NOMO-1 treated with dmso at 0.1 percent for 144 hours (cell line): ENCODE measurements at regions not wholly inside any gene's neighbourhood (a gene's known extent, or its start where the extent isn't known, plus 50 kb on each side); places are given as distances from the start of the nearest gene placed in this dataset.
"Not testable (repeated sequence)": the region's sequence is repeated elsewhere in the genome, so short reads cannot be mapped to it uniquely, and the experiment has no call there.

Experiments
- DNase-seq: peaks from one replicate; lab custom pipeline; 2025; ENCODE audit not compliant: unreplicated experiment; lab: John Stamatoyannopoulos, UW

DNA sequence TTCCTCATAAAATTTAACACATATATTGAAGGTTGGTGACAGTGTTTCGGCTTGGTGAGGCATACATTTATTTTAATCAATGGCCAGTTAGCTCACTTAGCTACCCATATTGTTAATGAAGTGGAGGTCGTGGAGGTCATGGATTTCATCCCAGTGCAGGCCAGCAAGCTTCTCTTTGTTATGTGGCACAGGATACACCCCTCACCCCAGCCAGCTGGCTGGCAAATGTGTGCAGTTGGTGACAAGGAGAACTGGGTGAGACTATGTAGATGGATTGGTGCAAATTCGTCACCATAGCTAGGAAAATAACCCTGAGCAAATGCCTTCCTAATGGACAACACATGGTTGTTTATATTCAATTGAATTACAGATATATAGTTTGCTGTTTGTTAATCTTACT, 50.5 kb upstream of the FOXP2 start:
- no peak for DNase-seq

DNA sequence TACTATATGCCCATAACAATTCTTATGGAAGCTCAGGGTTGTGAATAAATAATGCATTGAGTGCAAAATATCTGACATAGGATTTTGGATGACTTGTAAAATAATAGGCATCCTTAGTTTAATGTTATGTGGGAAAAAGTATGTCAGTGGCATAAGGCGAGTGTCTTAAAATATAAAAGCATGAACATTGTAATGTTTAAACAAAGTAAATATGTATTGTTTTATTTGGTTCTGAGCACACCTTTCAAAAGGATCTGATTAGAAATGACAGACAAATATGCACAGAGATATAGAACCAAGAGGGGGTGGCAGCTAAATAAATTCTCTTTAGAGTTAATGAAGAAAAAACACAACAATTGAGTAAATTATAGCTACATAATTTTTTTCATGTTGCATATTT, 51.3 kb upstream of the FOXP2 start:
- DNase-seq: no peak

DNA sequence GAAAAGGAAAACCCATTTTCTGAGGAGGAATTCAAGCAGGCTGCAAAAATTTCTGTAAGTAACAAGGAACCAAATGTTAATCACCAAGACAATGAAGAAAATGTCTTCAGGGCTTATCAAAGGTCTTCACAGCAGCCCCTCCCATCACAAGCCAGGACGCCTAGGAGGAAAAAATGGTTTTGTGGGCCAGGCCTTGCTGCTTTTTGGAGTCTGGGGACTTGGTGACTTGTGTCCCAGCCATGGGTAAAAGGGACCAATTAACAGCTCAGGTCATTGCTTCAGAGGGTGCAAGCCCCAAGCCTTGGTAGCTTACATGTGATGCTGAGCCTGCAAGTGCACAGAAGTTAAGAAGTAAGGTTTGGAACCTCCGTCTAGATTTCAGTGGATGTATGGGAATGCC, 55.7 kb upstream of the FOXP2 start:
- DNase-seq: no peak

DNA sequence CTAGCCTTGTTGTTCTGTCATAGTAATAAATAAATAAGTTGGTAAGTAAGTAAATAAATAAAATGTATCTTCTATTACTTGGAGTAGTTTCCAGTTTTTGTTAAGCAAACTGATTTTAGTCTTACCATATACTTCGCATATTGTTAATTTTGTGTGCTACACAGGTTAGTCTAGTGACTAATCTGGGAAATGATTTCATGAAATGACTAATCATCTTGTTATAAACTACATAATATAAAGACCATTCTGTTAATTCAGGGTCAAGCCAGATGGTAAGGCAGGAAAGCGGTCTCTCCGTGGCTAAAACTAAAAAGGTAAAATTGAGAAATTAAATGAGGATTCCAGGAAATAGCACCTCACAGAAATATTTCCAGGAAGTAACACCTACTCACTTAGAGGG, 58.5 kb upstream of the FOXP2 start:
- DNase-seq: no peak

DNA sequence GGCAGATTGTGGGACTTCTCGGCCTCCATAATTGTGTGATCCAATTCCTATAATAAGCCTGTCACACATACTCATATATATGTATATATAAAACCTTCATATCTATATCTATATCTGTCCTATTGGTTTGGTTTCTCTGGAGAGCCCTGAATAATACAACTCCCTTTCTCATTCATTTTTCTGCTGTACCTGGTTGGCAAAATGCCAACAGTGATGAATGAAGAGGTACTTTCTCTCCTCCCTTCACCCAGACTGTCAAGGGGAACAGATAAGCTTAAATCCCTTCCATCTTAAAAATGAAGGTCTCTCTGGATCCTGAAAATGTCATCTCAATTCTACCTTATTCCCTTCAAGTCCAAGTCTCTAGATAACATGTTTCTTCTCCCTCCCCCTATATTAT, 60.3 kb upstream of the FOXP2 start:
- DNase-seq: no peak

DNA sequence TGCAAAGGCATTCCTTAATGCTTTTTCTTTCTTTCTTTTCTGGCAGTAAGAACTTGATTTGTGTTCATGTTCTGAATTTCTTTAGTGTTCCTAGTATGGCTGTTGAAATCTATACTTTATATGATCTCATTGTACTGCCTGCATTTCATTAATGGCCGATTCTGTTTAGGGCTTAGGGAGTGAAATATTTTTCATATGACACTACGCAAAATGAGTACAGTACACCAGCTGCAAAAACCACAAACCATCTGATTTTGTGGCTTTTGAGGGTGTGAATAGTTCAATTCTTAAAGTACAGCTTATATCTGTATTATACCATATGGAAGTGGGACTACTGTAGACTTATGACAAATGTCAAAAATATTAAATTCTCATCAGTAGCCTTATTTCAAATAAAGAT, 69.1 kb upstream of the FOXP2 start:
- no peak for DNase-seq

DNA sequence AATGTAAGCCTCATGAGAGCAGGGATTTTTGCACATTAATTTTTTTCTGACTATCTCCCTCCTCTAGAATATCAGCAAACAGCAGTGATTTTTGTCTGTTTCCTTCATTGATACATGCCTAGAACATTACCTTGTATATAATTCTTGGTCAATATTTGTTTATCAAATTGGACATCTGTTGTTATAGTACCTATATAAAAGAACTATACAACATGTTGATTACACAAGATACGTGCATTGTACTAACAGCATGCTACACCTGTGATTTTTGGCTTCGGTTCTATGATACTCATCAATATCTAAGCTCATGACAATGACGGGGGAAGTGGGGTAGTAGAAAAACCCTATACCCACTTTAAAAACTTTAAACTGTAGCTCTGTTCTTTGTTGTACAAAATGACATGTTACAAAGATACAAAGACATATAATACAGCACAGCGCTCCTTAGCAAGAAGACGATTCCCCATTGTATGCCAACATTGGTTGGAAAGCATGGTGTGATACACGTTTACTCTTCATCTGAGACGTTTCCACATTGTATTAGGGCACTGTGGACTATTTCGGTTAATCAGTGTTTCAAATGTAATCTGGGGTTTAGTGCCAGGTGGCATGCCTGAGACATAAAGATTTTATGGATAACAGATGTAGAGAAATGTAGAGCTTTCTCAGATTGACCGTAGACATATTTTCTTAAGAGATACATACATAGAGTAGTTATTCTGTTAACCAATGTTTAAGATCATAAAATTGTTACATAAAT, 70.5 kb upstream of the FOXP2 start:
- no peak for DNase-seq

DNA sequence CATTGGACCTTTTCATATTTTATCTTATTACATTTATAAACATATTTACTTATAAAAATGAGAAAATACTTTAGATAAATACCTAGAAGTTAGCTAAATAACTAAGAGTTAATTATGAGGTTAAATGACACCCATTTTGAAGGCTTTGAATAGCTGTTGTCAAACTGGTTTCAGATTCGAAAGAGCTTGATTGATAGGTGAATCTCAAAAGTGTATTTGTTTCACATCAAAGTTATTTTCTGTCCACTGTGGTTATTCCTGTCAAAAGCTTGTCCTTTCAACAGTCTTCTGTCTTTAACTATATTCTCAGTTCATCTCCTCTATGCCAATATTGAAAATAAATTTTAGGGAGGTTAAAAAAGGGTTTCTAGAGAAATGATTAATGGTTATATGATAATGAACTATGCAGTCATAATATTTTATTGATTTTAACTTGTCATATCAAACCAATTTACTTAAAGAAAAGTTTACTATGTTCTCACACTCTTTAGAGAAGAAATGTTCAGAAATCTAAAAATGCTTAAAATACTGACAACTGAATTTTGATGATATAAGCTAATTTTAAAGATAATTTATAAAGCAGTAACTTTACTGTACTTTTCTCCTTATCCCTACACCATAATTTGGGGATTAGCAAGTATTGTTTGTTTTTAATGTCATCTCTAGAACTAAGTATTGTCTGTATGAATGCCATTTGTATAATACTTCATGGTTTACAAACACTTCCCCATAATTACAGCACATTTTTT, 72.0 kb upstream of the FOXP2 start:
- DNase-seq: no peak

DNA sequence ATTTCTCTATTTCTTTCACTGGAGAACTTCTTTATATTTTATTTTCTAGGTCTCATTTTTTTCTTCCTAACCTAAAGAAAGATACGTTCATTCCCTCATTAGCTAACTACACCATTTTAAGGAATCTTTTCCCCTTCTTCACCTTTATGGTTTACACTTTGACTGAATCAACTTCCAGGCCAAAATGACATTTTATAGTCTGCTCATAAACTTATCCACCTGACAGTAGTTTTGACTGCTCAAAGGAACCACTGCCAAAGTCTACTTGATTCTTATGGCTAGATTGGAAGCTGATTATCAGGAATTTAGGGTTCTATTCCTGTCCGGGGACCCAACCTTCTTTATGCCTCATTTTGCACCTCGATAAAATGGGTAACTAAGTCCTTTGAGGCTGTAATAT, 73.0 kb upstream of the FOXP2 start:
- no peak for DNase-seq

DNA sequence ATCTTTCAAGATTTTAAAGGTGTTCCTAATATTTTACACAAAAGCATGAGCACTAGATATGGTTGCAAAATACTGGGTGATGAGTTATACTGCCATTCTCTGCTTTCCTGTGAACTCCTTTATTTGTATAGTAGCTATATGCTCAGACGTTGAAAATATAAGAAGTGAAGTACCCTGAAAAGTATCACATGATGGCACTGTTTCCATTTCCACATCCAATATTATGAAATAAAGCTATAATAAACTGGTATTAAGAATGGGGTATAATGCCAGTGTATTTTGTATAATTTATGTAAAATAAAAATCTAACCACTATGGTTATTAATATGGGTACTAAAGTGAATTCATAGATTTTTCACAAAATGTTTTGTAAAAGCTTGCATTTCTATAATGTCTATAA, 79.6 kb upstream of the FOXP2 start:
- no peak for DNase-seq

DNA sequence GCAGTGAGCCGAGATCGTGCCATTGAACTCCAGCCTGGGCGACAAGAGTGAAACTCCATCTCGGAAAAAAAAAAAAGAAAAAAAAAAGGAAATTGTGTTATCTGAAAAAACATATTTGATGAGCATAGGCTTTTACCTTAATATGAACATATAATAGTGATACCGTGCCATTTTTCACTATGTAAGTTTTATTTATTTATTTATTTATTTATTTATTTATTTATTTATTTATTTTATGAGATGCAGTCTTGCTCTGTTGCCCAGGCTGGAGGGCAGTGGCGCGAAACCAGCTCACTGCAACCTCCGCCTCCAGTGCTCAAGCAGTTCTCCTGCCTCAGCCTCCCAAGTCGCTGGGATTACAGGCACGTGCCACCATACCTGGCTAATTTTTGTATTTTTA, 85.2 kb upstream of the FOXP2 start:
- DNase-seq: not testable (repeated sequence)

DNA sequence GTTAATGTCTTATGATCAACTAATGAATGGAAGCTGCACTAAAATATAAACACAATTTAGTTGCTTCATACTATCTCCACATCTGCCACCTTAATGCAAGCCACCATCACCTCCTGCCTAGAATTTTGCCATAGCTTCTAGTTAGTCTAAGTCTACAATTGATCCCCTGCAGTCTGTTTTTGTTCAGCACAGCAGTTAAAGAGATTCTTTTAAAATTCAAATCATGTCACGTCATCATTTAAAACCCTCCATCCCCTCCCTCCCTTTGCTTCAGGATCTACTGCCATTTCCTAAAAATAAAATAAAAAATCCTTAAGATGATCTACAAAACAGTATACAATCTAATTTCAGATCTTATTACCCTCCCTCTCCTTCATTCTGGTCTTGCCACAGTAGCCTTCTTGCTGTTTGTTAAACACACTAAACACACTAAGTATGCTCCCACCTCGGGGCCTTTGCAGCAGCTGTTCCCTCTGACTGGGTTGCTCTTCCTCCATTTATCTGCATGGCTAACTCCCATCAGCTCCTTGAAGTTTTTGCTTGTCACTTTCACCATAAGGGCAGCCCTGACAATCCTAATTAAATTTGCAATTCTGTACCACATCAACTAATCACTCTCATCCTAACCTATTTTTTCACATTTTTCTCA, 97.0 kb upstream of the FOXP2 start:
- no peak for DNase-seq

DNA sequence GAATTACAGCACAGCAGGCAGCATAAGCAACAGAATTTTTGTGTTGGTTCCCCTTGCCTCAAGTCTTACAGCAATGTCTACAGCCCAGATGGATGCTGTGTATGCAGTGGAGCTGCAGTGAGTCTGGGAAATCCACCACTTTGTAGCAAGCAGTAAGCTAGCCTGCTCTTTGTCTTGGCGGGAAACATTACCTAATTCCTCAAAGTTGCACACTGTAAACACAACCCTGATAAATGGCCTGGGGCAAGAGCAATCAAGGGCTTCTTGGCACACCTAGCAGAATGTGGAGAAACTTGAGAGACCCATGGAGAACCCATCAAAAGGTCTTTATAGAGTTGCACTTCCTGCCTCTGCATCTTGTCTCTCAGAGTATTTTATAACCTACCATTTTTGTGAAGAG, 102.0 kb upstream of the FOXP2 start:
- no peak for DNase-seq

DNA sequence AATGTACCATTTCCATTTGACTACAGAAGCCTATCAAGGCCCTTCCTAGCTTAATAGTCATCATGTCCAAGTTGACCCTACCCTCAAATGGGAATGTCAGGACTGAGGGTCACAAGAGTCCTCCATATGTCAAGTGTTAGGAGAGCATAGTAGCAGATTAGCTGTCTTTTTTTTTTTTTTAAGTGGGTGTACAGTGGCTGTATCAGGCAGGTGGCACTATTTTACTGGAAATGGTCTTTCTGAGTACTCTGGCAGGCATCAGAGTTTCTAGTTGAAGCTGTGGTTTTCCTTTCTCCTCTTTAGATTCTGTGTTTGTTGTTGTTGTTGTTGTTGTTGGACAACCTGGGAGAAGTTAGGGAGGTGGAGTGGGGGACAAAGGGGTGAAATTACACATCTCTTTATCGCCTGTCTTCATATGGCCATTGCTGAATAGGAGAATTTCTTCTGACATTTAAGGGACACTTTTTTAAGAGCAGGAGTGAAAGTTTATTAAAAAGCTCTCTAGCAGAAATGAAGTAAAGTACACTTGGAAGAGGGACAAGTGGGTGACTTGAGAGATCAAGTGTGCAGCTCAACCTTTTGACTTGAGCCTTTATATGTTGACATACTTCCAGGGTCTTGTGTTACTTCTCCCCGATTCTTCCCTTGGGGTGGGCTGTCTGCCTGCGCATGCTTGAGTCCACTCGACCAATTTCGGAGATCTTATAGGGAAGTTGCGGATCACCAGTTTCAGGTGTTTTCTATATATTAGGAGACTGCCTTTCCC, 104.1 kb upstream of the FOXP2 start:
- no peak for DNase-seq

DNA sequence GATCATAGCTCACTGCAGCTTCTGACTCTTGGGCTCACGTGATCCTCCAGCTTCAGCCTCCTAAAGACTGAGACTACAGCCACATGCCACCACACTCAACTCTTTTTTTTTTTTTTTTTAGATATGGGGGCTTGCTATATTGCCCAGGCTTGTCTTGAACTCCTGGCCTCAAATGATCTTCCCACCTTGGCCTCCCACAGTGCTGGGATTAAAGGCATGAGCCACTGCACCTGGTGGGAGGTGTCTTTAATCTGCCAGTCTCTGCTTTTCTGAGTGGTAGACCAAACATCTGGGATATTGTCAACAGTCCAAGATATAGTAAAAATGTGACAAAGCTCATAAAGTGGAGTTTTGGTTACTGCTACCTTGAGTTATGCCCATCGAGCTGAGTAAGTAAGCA, 104.9 kb upstream of the FOXP2 start:
- no peak for DNase-seq

DNA sequence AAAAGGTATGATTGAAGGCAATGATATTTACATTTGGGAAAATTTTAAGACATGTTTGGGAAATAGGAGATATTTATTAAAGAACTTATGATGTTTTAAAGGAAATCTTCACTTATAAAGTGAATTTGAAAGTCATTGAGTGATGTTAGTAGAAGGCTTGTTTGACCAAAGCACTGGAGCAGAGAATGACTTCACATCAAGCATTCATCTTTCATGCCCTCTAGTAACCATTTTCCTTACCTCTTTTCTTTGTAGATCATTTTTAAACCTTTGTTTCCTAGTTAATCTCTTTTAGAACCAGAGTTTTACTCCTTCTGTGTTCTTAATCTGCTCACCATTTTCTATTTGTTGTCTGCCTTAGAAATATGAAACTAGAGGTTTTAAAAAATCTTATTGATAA, 111.3 kb upstream of the FOXP2 start:
- no peak for DNase-seq

DNA sequence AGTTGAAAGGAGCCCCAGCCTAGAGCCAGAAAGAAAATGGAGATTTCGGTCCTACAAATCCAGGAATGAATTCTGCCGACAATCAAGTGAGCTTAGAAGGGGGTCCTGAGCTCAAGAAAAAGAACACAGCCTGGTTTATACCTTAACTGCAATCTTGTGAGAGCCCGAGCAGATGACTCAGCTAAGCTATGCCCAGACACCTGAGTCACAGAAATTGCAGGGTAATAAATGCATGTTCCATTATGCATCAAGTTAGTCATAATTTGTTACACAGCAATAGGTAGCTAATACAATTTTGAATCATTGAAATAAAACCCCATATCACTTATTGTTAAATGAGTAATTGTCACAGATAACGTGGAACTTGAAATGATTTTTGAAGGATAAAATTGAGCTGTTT, 111.8 kb upstream of the FOXP2 start:
- DNase-seq: no peak

DNA sequence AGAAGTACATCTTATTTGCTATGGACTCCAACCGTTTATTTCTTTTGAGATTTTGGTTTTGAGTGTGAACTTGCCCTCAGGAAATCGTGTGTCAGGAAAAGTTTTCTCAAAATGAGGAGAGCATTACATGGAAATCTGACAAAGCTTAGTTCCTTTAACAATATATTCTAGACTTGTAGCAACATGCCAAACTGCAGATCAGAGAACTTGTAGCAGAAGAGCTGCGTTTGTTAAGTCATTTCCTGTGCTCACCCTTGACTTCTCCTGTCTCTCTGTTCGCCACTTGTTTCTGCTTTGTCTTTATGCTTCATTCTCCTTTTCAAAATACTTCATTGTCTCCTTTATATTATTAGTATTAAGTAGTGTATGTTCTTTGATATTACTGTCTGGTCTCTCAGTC, 116.6 kb upstream of the FOXP2 start:
- DNase-seq: no peak

DNA sequence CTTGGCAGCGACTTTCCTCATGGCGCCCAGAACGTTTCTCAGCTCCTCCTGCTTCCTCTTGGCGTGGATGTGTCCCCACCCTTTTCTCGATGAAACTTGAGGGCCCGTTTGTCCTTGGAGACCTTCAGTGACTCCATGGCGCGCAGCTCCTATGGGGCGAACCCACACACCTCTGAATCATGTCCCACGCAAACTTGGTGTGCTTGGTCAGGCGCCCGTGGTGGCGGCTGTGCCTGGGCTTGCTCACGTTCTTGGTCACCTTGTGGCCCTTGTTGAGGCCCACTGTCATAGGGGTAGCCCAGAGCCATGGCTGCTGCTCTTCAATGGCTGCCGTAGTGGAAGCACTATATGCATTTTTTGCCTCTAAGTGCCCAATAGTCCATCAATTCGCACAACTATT, 117.5 kb upstream of the FOXP2 start:
- no peak for DNase-seq

DNA sequence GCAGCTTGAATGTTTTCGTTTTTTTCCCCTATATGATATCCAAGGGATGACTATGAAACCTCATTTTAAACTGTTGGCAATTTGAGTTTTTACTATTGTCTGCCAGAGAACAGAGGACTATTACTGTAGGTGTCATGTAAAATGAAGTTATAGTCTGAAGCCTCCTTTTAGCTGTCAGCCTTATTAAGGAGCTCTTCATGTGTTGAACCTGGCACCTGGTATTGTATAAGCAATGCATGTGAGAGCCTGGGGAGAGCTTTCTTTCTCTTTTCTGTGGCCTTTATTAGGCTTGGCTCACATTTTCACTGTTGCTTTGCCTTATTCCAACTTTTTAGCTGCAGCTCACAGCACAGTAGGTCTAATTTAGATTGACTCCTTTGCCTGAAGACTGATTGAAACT, 119.1 kb upstream of the FOXP2 start:
- DNase-seq: no peak

DNA sequence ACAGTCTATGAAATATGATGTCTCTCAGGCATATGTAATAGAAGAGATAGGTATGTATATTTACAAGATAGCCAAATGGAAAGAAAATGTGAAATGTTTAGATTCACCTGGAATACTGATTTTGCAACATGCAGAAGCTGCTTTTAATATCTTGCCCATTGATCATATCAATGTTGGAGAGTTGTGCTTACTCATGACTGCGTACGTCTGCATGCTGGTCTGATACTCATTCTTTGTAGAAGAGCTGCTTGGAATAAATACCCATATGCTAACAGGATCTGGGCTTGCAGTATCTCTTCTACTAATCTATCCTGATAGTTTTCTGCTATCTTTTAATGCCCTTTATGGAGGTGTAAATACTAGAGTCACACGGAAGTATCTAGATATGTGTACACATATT, 120.6 kb upstream of the FOXP2 start:
- DNase-seq: no peak
